K562 (cell line): ENCODE measurements at regions not wholly inside any gene's neighbourhood (a gene's known extent, or its start where the extent isn't known, plus 50 kb on each side); places are given as distances from the start of the nearest gene placed in this dataset.
A peak's percentile ranks its signal among the peaks of the same experiment; 100 is the strongest.

ENCODE experiments used
- ATAC-seq: fragments of 200-7000 bp; cut with Tn5 transposase; 3 replicates; pipeline ENCODE4 v1.9.1; 2020; ENCODE audit warnings: moderate library complexity
- BruUV-seq: library from RNA; stranded (reverse); fragments of 400-500 nt; replicated peaks from 2 replicates; lab custom pipeline; 2021; lab: Mats Ljungman, UMichigan
- CTCF ChIA-PET: fragments of 300-600 bp; formaldehyde crosslinking; extraction: SDS; loops from one replicate; lab custom pipeline; 2021; ENCODE audit warnings: low intra/inter-chr PET ratio; lab: Yijun Ruan, JAX
- POLR2A ChIA-PET: fragments of 300-600, 350-650 bp; sonication (Branson Sonifier 250); formaldehyde crosslinking; extraction: SDS; loops from one replicate; lab custom pipeline; 2021; ENCODE audit warnings: antibody characterized with exemption, inconsistent platforms; lab: Yijun Ruan, JAX
- DNase-seq, 4 experiments: peaks; one replicate each; pipeline versions ENCODE4 v3.0.0 to v3.0.0-alpha.2; 2011 to 2018; ENCODE audit warnings: low spot score in 3 of 4, mixed read lengths in 3 of 4; ENCODE audit errors: extremely low read depth in 1 of 4
- FAIRE-seq: peaks from 2 replicates; lab custom pipeline; 2011; peaks lifted over from hg19 to GRCh38; lab: Jason Lieb, UNC
- H2AFZ ChIP-seq: 2 replicates; pipeline ENCODE4 v1.6.0; 2011; ENCODE audit warnings: low read depth, low read length, control low read depth, inconsistent platforms
- H3K27ac ChIP-seq: fragments of 200-600 bp; 3 replicates; pipeline ENCODE4 v1.8.0; 2011; ENCODE audit warnings: low read depth, mild to moderate bottlenecking, control low read depth, inconsistent platforms, low read length, moderate library complexity, mixed read lengths; ENCODE audit errors: extremely low read depth
- H3K27me3 ChIP-seq, 2 experiments: fragments of 300-600 bp in 1 of 2; 2 replicates in 1 of 2; 3 replicates in 1 of 2; pipeline versions ENCODE4 v1.6.0 to v1.8.0; 2011; ENCODE audit warnings: inconsistent platforms in 2 of 2, low read length in 2 of 2, mild to moderate bottlenecking in 1 of 2, mixed read lengths in 1 of 2, moderate library complexity in 1 of 2; ENCODE audit not compliant: control insufficient read depth in 2 of 2, insufficient read depth in 2 of 2
- H3K36me3 ChIP-seq: fragments of 300-600 bp; 3 replicates; pipeline ENCODE4 v1.8.0; 2011; ENCODE audit warnings: mild to moderate bottlenecking, low read length, inconsistent platforms; ENCODE audit not compliant: control insufficient read depth, insufficient read depth
- H3K4me1 ChIP-seq, 2 experiments: fragments of 200-600 bp in 1 of 2; replicated peaks in 1 of 2; 2 replicates in 1 of 2; 3 replicates in 1 of 2; pipeline versions ENCODE4 v1.5.1 to v1.8.0; 2011; ENCODE audit warnings: inconsistent platforms in 2 of 2, low read length in 2 of 2, mild to moderate bottlenecking in 1 of 2, mixed read lengths in 1 of 2, moderate library complexity in 1 of 2; ENCODE audit not compliant: control insufficient read depth in 2 of 2, insufficient read depth in 2 of 2
- H3K4me2 ChIP-seq: 2 replicates; pipeline ENCODE4 v1.6.1; 2011; ENCODE audit warnings: low read length, control low read depth, inconsistent platforms, mixed read lengths; ENCODE audit not compliant: insufficient read depth
- H3K4me3 ChIP-seq: fragments of 200-600 bp; sonication (generic), shearing (Covaris generic); 2 replicates; pipeline ENCODE4 v1.5.1; 2016; ENCODE audit warnings: control low read depth, inconsistent platforms
- H3K79me2 ChIP-seq: fragments of 200-600 bp; 3 replicates; pipeline ENCODE4 v1.8.0; 2011; ENCODE audit warnings: low read length, inconsistent platforms; ENCODE audit not compliant: control insufficient read depth, insufficient read depth
- H3K9ac ChIP-seq, 2 experiments: 2 replicates each; pipeline versions ENCODE4 v1.6.0 to v1.6.1; 2011; ENCODE audit warnings: low read depth in 2 of 2, low read length in 2 of 2, control low read depth in 1 of 2, inconsistent platforms in 1 of 2, mild to moderate bottlenecking in 1 of 2, mixed read lengths in 1 of 2; ENCODE audit not compliant: insufficient read depth in 1 of 2
- H3K9me1 ChIP-seq: one replicate; pipeline ENCODE4 v1.6.0; 2011; ENCODE audit warnings: inconsistent platforms, mild to moderate bottlenecking, low read length, moderate library complexity; ENCODE audit not compliant: control insufficient read depth, insufficient read depth
- H3K9me3 ChIP-seq: replicated peaks from 2 replicates; pipeline ENCODE4 v1.5.1; 2011; ENCODE audit warnings: low read depth, low read length, inconsistent platforms; ENCODE audit not compliant: control insufficient read depth, insufficient read depth
- H4K20me1 ChIP-seq: replicated peaks from 2 replicates; pipeline ENCODE4 v1.6.1; 2011; ENCODE audit warnings: low read length, inconsistent platforms, mixed read lengths; ENCODE audit not compliant: control insufficient read depth, insufficient read depth
- CEBPB ChIP-seq: fragments of 450-650 bp; IDR thresholded peaks from 2 replicates; pipeline ENCODE4 v1.6.1; 2016; ENCODE audit warnings: missing genetic modification characterization, missing compliant biosample characterization
- CEBPG ChIP-seq, 3 experiments: fragments of 200-800 bp in 1 of 3; sonication (Bioruptor generic) in 1 of 3; sonication (generic) in 1 of 3; formaldehyde crosslinking in 1 of 3; IDR thresholded peaks in 2 of 3; conservative IDR thresholded peaks in 1 of 3; 2 replicates each; pipeline versions ENCODE4 v1.6.1 to v1.8.0; 2016 to 2022; ENCODE audit warnings: missing compliant biosample characterization in 2 of 3, missing genetic modification characterization in 2 of 3, mild to moderate bottlenecking in 1 of 3, missing genetic modification reagents in 1 of 3
- POLR2H ChIP-seq: IDR thresholded peaks from 2 replicates; pipeline ENCODE4 v1.6.1; 2016; ENCODE audit warnings: missing genetic modification characterization, low read depth, mild to moderate bottlenecking, control low read depth, missing compliant biosample characterization, moderate library complexity
- SAP30 ChIP-seq: fragments of 200-600 bp; sonication (generic); IDR thresholded peaks from 2 replicates; pipeline ENCODE4 v1.6.1; 2012; ENCODE audit warnings: borderline replicate concordance, low read depth, mild to moderate bottlenecking, moderate library complexity, low read length, control low read depth, inconsistent platforms; ENCODE audit not compliant: insufficient read depth, poor library complexity, severe bottlenecking
- TRIM24 ChIP-seq, 2 experiments: fragments of 450-650 bp; IDR thresholded peaks; 2 replicates each; pipeline ENCODE4 v1.6.1; 2016
- U2AF1 ChIP-seq: fragments of 200-400 bp; formaldehyde crosslinking; optimal IDR thresholded peaks from 2 replicates; pipeline ENCODE3; 2017; ENCODE audit warnings: mild to moderate bottlenecking, low read depth, low read length, moderate library complexity
- ZNF507 ChIP-seq: conservative IDR thresholded peaks from 2 replicates; pipeline ENCODE4 v1.6.1; 2017; ENCODE audit warnings: missing genetic modification characterization, missing compliant biosample characterization
- WGBS: fragments of 100-300 bp; shearing (Covaris generic); methylation state at CpG from one replicate; pipeline ENCODE4 v1.1.6; 2016; ENCODE audit warnings: low coverage, mixed read lengths; ENCODE audit not compliant: insufficient coverage; ENCODE audit errors: missing lambda C conversion rate; 5-methylcytosine and 5-hydroxymethylcytosine counted together
- in situ Hi-C: fragments of 300-500 bp; cut with MboI; formaldehyde crosslinking; loops from 4 replicates; pipeline ENCODE4 v1.15.0; 2018; ENCODE audit warnings: inconsistent platforms, mixed read lengths
- intact Hi-C: fragments of 100-400 bp; cut with micrococcal nuclease; formaldehyde crosslinking; loops from 2 replicates; pipeline ENCODE4 v1.14.2; 2022
- TF ChIP-seq, protein P1 (sequence below), 2 experiments: fragments of 450-650 bp in 1 of 2; sonication (generic) in 1 of 2; formaldehyde crosslinking in 1 of 2; IDR thresholded peaks in 1 of 2; conservative IDR thresholded peaks in 1 of 2; 2 replicates each; pipeline versions ENCODE4 v1.6.1 to v1.8.1; 2016 to 2023; ENCODE audit warnings: mild to moderate bottlenecking in 2 of 2, moderate library complexity in 2 of 2, inconsistent platforms in 1 of 2, missing genetic modification reagents in 1 of 2

GRCh38 chr7:136069840-136070529 is 92.8 kb upstream of the MTPN start:
- Histone ChIP-seq H3K27me3 (no peaks in the 10 kb centered on the region), H2AFZ (0 out of 2 replicates have a peak overlapping the region, but pooled peaks have one; percentile 21), H3K9me1 (no peaks in the 10 kb centered on the region), H3K4me2 (no peak overlapping the region), H3K9me3 (no peaks in the 10 kb centered on the region), H3K79me2 (no peaks in the 10 kb centered on the region), H3K4me3 (no peak overlapping the region), H4K20me1 (no peaks in the 10 kb centered on the region), H3K27ac (no peak overlapping the region), H3K9ac (no peak overlapping the region), H3K36me3 (no peaks in the 10 kb centered on the region), H3K4me1 (peaks cover 4 to 23% of the 10 kb centered on the region in 2 experiments; a peak in 4 of 5 replicates)
- BruUV-seq: no TSS peak
- no peak for TF ChIP-seq ZNF507 (tag)
- TF ChIP-seq SAP30: no peak
- TF ChIP-seq CEBPB (tag): peak; percentile 69
- TF ChIP-seq TRIM24 (IDR thresholded peaks at IDR 0.05): peak; percentile 28 to 44; a peak in 2 of 4 replicates
- TF ChIP-seq POLR2H (tag): 0 out of 2 replicates have a peak, but pooled peaks have one; percentile 37
- TF ChIP-seq U2AF1: no peak
- no peak for TF ChIP-seq CEBPG (CRISPR knock-in tag; IDR thresholded peaks at IDR 0.05)
- TF ChIP-seq CEBPG (tag; conservative IDR thresholded peaks at IDR 0.05 in 1 of 2, IDR thresholded peaks at IDR 0.05 in 1 of 2): peak; percentile 59 to 87
- TF ChIP-seq, protein P1, sequence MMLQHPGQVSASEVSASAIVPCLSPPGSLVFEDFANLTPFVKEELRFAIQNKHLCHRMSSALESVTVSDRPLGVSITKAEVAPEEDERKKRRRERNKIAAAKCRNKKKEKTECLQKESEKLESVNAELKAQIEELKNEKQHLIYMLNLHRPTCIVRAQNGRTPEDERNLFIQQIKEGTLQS (IDR thresholded peaks at IDR 0.05): peak; percentile 76
- TF ChIP-seq, protein P1 (CRISPR knock-in tag; conservative IDR thresholded peaks at IDR 0.05): no peak
- no peak for DNase-seq
- no peak for ATAC-seq
- CTCF ChIA-PET: no interaction called here
- WGBS: 72% methylated on average over 1 of the region's 1 CpG
- intact Hi-C loops (no loop called here), in situ Hi-C loops (no loop called here)
- FAIRE-seq: no peak
- POLR2A ChIA-PET: interaction anchor here (0.5 to 1.3 kb wide), 3 partner anchors 10 to 255 kb away, joined by 3 read pairs; no protein-coding TSS in a partner anchor
